ENCODE measurements at regions not wholly inside any gene's neighbourhood (a gene's known extent, or its start where the extent isn't known, plus 50 kb on each side); places are given as distances from the start of the nearest gene placed in this dataset.

GRCh38 chr10:131729938-131730660 is 170.7 kb upstream of the PPP2R2D start:
- Histone ChIP-seq H4K20me1 (ENCODE audit: insufficient read depth) (no peaks in the 10 kb centered on the region), H3K79me2 (ENCODE audit: insufficient read depth, low read depth) (no peaks in the 10 kb centered on the region), H3K27me3 (ENCODE audit: insufficient read depth, low read depth) (peaks cover 2% of the 10 kb centered on the region; the same call in 1 of the 2 replicates), H3K27ac (no peak overlapping the region), H2AFZ (ENCODE audit: low read depth) (no peak overlapping the region), H3K9ac (no peak overlapping the region), H3K36me3 (ENCODE audit: insufficient read depth) (no peaks in the 10 kb centered on the region), H3K4me3 (IDR thresholded peaks at IDR 0.05; ENCODE audit: insufficient read depth, low read depth, low read length) (no peak overlapping the region), H3K4me2 (no peak overlapping the region), H3K4me1 (ENCODE audit: low read depth, poor library complexity, severe bottlenecking) (no peaks in the 10 kb centered on the region)
- TF ChIP-seq CTCF (conservative IDR thresholded peaks at IDR 0.05; ENCODE audit: low read depth, low read length) = no peak

GRCh38 chr10:131730771-131731497 is 169.9 kb upstream of the PPP2R2D start:
- Histone ChIP-seq H3K27ac (no peak overlapping the region), H3K4me3 (IDR thresholded peaks at IDR 0.05; ENCODE audit: insufficient read depth, low read depth, low read length) (no peak overlapping the region), H3K9ac (no peak overlapping the region), H3K4me2 (no peak overlapping the region), H3K79me2 (ENCODE audit: insufficient read depth, low read depth) (no peaks in the 10 kb centered on the region), H2AFZ (ENCODE audit: low read depth) (no peak overlapping the region), H3K4me1 (ENCODE audit: low read depth, poor library complexity, severe bottlenecking) (no peaks in the 10 kb centered on the region), H3K27me3 (ENCODE audit: insufficient read depth, low read depth) (peaks cover 6% of the 10 kb centered on the region; the same call in 1 of the 2 replicates), H4K20me1 (ENCODE audit: insufficient read depth) (no peaks in the 10 kb centered on the region), H3K36me3 (ENCODE audit: insufficient read depth) (no peaks in the 10 kb centered on the region)
- no peak for TF ChIP-seq CTCF (conservative IDR thresholded peaks at IDR 0.05; ENCODE audit: low read depth, low read length)

DNA sequence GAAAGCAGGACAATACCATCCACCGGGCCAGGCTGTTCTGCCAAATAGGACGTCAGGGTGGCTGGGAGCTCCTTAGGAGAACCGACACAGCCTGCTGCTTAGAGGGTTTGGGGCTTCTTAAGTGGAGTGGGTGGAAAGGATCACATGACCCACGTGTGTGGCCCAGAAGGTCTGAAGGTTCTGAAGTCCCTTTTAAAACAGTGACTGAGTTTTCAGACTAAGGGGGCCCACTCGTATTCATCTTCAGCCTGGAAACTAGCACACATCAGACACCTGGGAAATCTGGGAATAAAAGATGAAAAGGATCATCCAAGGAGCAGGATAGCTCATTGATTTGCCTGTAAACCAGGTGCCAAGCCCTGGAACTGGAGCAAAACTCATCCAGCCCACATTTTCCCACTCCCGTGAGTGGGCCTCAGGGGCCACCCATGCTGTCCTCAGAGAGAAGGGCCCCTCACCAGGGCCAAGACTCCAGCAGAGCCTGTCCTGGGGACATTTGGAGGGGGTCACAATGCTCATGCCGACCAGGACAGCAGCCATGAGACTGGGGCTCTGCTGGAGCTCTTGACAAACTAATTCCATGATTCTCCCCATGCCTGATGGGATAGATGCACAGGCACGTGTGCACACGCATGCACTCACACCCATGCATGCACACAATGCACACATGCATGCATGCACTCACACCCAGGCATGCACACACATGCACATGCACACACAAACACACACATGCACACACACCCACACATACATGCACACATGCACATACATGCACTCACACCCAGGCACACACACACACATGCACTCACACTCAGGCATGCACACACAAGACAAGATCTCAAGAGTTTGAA is 168.8 kb upstream of the PPP2R2D start:
- Histone ChIP-seq H3K79me2 (ENCODE audit: insufficient read depth, low read depth) (no peaks in the 10 kb centered on the region), H3K4me3 (IDR thresholded peaks at IDR 0.05; ENCODE audit: insufficient read depth, low read depth, low read length) (no peak overlapping the region), H3K4me2 (no peak overlapping the region), H3K27ac (no peak overlapping the region), H3K36me3 (ENCODE audit: insufficient read depth) (no peaks in the 10 kb centered on the region), H3K27me3 (ENCODE audit: insufficient read depth, low read depth) (peaks cover 11% of the 10 kb centered on the region; the same call in 1 of the 2 replicates), H4K20me1 (ENCODE audit: insufficient read depth) (no peaks in the 10 kb centered on the region), H2AFZ (ENCODE audit: low read depth) (no peak overlapping the region), H3K9ac (no peak overlapping the region), H3K4me1 (ENCODE audit: low read depth, poor library complexity, severe bottlenecking) (no peaks in the 10 kb centered on the region)
- TF ChIP-seq CTCF (conservative IDR thresholded peaks at IDR 0.05; ENCODE audit: low read depth, low read length) = no peak

GRCh38 chr10:131732631-131733127 is 168.1 kb upstream of the PPP2R2D start:
- Histone ChIP-seq H3K4me1 (ENCODE audit: low read depth, poor library complexity, severe bottlenecking) (no peaks in the 10 kb centered on the region), H3K79me2 (ENCODE audit: insufficient read depth, low read depth) (no peaks in the 10 kb centered on the region), H3K27me3 (ENCODE audit: insufficient read depth, low read depth) (peaks cover 9% of the 10 kb centered on the region; the same call in 1 of the 2 replicates), H3K9ac (no peak overlapping the region), H3K4me3 (IDR thresholded peaks at IDR 0.05; ENCODE audit: insufficient read depth, low read depth, low read length) (no peak overlapping the region), H3K4me2 (no peak overlapping the region), H3K36me3 (ENCODE audit: insufficient read depth) (no peaks in the 10 kb centered on the region), H2AFZ (ENCODE audit: low read depth) (no peak overlapping the region), H4K20me1 (ENCODE audit: insufficient read depth) (no peaks in the 10 kb centered on the region), H3K27ac (no peak overlapping the region)
- no peak for TF ChIP-seq CTCF (conservative IDR thresholded peaks at IDR 0.05; ENCODE audit: low read depth, low read length)
